Neuron (in vitro differentiated cells): ENCODE measurements at regions not wholly inside any gene's neighbourhood (a gene's known extent, or its start where the extent isn't known, plus 50 kb on each side); places are given as distances from the start of the nearest gene placed in this dataset.

Experiments used
- H2AFZ ChIP-seq: one replicate; pipeline ENCODE4 v1.6.1; 2013; ENCODE audit warnings: low read depth, mild to moderate bottlenecking, inconsistent platforms, low read length, moderate library complexity
- H3K27me3 ChIP-seq: one replicate; pipeline ENCODE4 v1.6.1; 2013; ENCODE audit warnings: low read length; ENCODE audit not compliant: insufficient read depth
- H3K36me3 ChIP-seq: one replicate; pipeline ENCODE4 v1.6.1; 2013; ENCODE audit warnings: low read length; ENCODE audit not compliant: insufficient read depth
- H3K4me1 ChIP-seq: one replicate; pipeline ENCODE4 v1.6.1; 2013; ENCODE audit warnings: low read length; ENCODE audit not compliant: insufficient read depth
- H3K4me3 ChIP-seq: 2 replicates; pipeline ENCODE4 v1.5.1; 2013; ENCODE audit warnings: mild to moderate bottlenecking, low read length, moderate library complexity
- H3K9me3 ChIP-seq: one replicate; pipeline ENCODE4 v1.6.1; 2013; ENCODE audit warnings: low read length

GRCh38 chr12:92089559-92089958, 56.1 kb downstream of the BTG1 start:
- H2AFZ ChIP-seq = no peak overlapping the region
- H3K4me3 ChIP-seq = no peak overlapping the region
- H3K36me3 ChIP-seq = no peaks in the 10 kb centered on the region
- H3K27me3 ChIP-seq = no peaks in the 10 kb centered on the region
- H3K4me1 ChIP-seq = no peaks in the 10 kb centered on the region
- no peaks in the 10 kb centered on the region for H3K9me3 ChIP-seq

GRCh38 chr12:92088805-92089204, 56.8 kb downstream of the BTG1 start:
- no peak overlapping the region for H2AFZ ChIP-seq
- no peak overlapping the region for H3K4me3 ChIP-seq
- no peaks in the 10 kb centered on the region for H3K4me1 ChIP-seq
- no peaks in the 10 kb centered on the region for H3K36me3 ChIP-seq
- H3K27me3 ChIP-seq = no peaks in the 10 kb centered on the region
- no peaks in the 10 kb centered on the region for H3K9me3 ChIP-seq

- Histone ChIP-seq H3K9me3 (no peaks in the 10 kb centered on the region), H3K27me3 (no peaks in the 10 kb centered on the region), H3K36me3 (no peaks in the 10 kb centered on the region), H2AFZ (no peak overlapping the region), H3K4me1 (no peaks in the 10 kb centered on the region), H3K4me3 (no peak overlapping the region)
These were observed 60.0 kb downstream of the BTG1 start for GRCh38 chr12:92085736-92086040.

- no peak overlapping the region for H2AFZ ChIP-seq
- H3K4me3 ChIP-seq = no peak overlapping the region
- no peaks in the 10 kb centered on the region for H3K9me3 ChIP-seq
- no peaks in the 10 kb centered on the region for H3K27me3 ChIP-seq
- no peaks in the 10 kb centered on the region for H3K36me3 ChIP-seq
- no peaks in the 10 kb centered on the region for H3K4me1 ChIP-seq
These were observed 60.5 kb downstream of the BTG1 start for GRCh38 chr12:92085040-92085735.

- H3K36me3 ChIP-seq = no peaks in the 10 kb centered on the region
- no peak overlapping the region for H2AFZ ChIP-seq
- no peaks in the 10 kb centered on the region for H3K27me3 ChIP-seq
- H3K4me3 ChIP-seq = no peak overlapping the region
- peaks cover under 1% of the 10 kb centered on the region for H3K4me1 ChIP-seq
- no peaks in the 10 kb centered on the region for H3K9me3 ChIP-seq
These were observed 64.7 kb downstream of the BTG1 start for GRCh38 chr12:92080911-92081285.

- no peak overlapping the region for H2AFZ ChIP-seq
- peaks cover 15% of the 10 kb centered on the region for H3K4me1 ChIP-seq
- H3K9me3 ChIP-seq = no peaks in the 10 kb centered on the region
- H3K27me3 ChIP-seq = no peaks in the 10 kb centered on the region
- H3K4me3 ChIP-seq = no peak overlapping the region
- H3K36me3 ChIP-seq = no peaks in the 10 kb centered on the region
These were observed 66.6 kb downstream of the BTG1 start for GRCh38 chr12:92079054-92079385.

- Histone ChIP-seq H3K36me3 (no peaks in the 10 kb centered on the region), H3K4me1 (peaks cover 15% of the 10 kb centered on the region), H2AFZ (no peak overlapping the region), H3K4me3 (no peak overlapping the region), H3K9me3 (no peaks in the 10 kb centered on the region), H3K27me3 (no peaks in the 10 kb centered on the region)
These were observed 67.2 kb downstream of the BTG1 start for GRCh38 chr12:92078167-92079053.

- Histone ChIP-seq H3K4me1 (peaks cover 15% of the 10 kb centered on the region), H2AFZ (no peak overlapping the region), H3K4me3 (no peak overlapping the region), H3K27me3 (no peaks in the 10 kb centered on the region), H3K9me3 (no peaks in the 10 kb centered on the region), H3K36me3 (no peaks in the 10 kb centered on the region)
These were observed 68.1 kb downstream of the BTG1 start for GRCh38 chr12:92077530-92077929.

- Histone ChIP-seq H2AFZ (no peak overlapping the region), H3K9me3 (no peaks in the 10 kb centered on the region), H3K36me3 (no peaks in the 10 kb centered on the region), H3K4me3 (no peak overlapping the region), H3K27me3 (no peaks in the 10 kb centered on the region), H3K4me1 (peaks cover 22% of the 10 kb centered on the region)
These were observed 69.5 kb downstream of the BTG1 start for GRCh38 chr12:92076101-92076500.

- Histone ChIP-seq H2AFZ (no peak overlapping the region), H3K4me3 (no peak overlapping the region), H3K9me3 (no peaks in the 10 kb centered on the region), H3K4me1 (peaks cover 22% of the 10 kb centered on the region), H3K36me3 (no peaks in the 10 kb centered on the region), H3K27me3 (no peaks in the 10 kb centered on the region)
These were observed 70.2 kb downstream of the BTG1 start for GRCh38 chr12:92075425-92075914.

- Histone ChIP-seq H3K4me3 (no peak overlapping the region), H3K27me3 (no peaks in the 10 kb centered on the region), H3K36me3 (no peaks in the 10 kb centered on the region), H2AFZ (no peak overlapping the region), H3K4me1 (peaks cover 22% of the 10 kb centered on the region), H3K9me3 (no peaks in the 10 kb centered on the region)
These were observed 70.8 kb downstream of the BTG1 start for GRCh38 chr12:92074889-92075288.

GRCh38 chr12:92073094-92073493, 72.6 kb downstream of the BTG1 start:
- no peak overlapping the region for H3K4me3 ChIP-seq
- H3K36me3 ChIP-seq = no peaks in the 10 kb centered on the region

GRCh38 chr12:92072112-92072511, 73.5 kb downstream of the BTG1 start:
- Histone ChIP-seq H2AFZ (no peak overlapping the region), H3K27me3 (no peaks in the 10 kb centered on the region), H3K4me1 (peaks cover 22% of the 10 kb centered on the region), H3K36me3 (no peaks in the 10 kb centered on the region), H3K9me3 (no peaks in the 10 kb centered on the region), H3K4me3 (no peak overlapping the region)

More at GRCh38 chr12:92073094-92073493, 72.6 kb downstream of the BTG1 start:
- no peaks in the 10 kb centered on the region for H3K9me3 ChIP-seq
- no peaks in the 10 kb centered on the region for H3K27me3 ChIP-seq
- no peak overlapping the region for H2AFZ ChIP-seq
- peaks cover 22% of the 10 kb centered on the region for H3K4me1 ChIP-seq
